ENCODE measurements at regions not wholly inside any gene's neighbourhood (a gene's known extent, or its start where the extent isn't known, plus 50 kb on each side); places are given as distances from the start of the nearest gene placed in this dataset.

- TF ChIP-seq CTCF (IDR thresholded peaks at IDR 0.05): no peak
- no peak for TF ChIP-seq EP300 (IDR thresholded peaks at IDR 0.05)
- TF ChIP-seq POLR2A (IDR thresholded peaks at IDR 0.05): no peak
Observed at GRCh38 chr3:46096336-46096735, 69.1 kb upstream of the XCR1 start.
